Spleen (tissue), 11 donors: ENCODE measurements at regions not wholly inside any gene's neighbourhood (a gene's known extent, or its start where the extent isn't known, plus 50 kb on each side); places are given as distances from the start of the nearest gene placed in this dataset.

Source experiments
- DNase-seq: peaks from one replicate; pipeline ENCODE4 v3.0.0-alpha.2; 2020
- H3K27ac ChIP-seq, 8 donors: fragments of 200-600 bp; sonication (generic) in 7 of 8; 1 replicate in 4 of 8; 2 replicates in 4 of 8; pipeline versions ENCODE4 v1.5.0 to v1.8.0; 2016 to 2021; ENCODE audit warnings: inconsistent platforms in 4 of 8, mild to moderate bottlenecking in 4 of 8, moderate library complexity in 1 of 8
- H3K27me3 ChIP-seq, 7 donors: fragments of 200-600 bp; sonication (generic) in 6 of 7; replicated peaks in 1 of 7; 1 replicate in 4 of 7; 2 replicates in 3 of 7; pipeline versions ENCODE4 v1.5.0 to v1.8.0; 2016 to 2021; ENCODE audit warnings: inconsistent platforms in 3 of 7, mild to moderate bottlenecking in 1 of 7
- H3K36me3 ChIP-seq, 6 donors: fragments of 200-600 bp; sonication (generic) in 5 of 6; 1 replicate in 4 of 6; 2 replicates in 2 of 6; pipeline versions ENCODE4 v1.5.0 to v1.8.0; 2016 to 2021; ENCODE audit warnings: inconsistent platforms in 2 of 6
- H3K4me1 ChIP-seq, 6 donors: fragments of 200-600 bp; sonication (generic) in 5 of 6; 1 replicate in 3 of 6; 2 replicates in 3 of 6; pipeline versions ENCODE4 v1.5.0 to v1.8.0; 2016 to 2021; ENCODE audit warnings: inconsistent platforms in 3 of 6
- H3K4me3 ChIP-seq, 8 donors: fragments of 200-600 bp; sonication (generic) in 7 of 8; 1 replicate in 4 of 8; 2 replicates in 4 of 8; pipeline versions ENCODE4 v1.5.0 to v1.8.0; 2016 to 2021; ENCODE audit warnings: inconsistent platforms in 4 of 8, mild to moderate bottlenecking in 4 of 8, moderate library complexity in 2 of 8
- H3K9me3 ChIP-seq, 8 donors: fragments of 200-600 bp; sonication (generic) in 7 of 8; 1 replicate in 4 of 8; 2 replicates in 4 of 8; pipeline versions ENCODE4 v1.5.0 to v1.8.0; 2016 to 2021; ENCODE audit warnings: inconsistent platforms in 4 of 8
- CTCF ChIP-seq, 11 experiments: fragments of 200-600 bp in 7 of 11; fragments of 450-650 bp in 4 of 11; sonication (generic) in 4 of 11; IDR thresholded peaks in 8 of 11; conservative IDR thresholded peaks in 3 of 11; 1 replicate in 7 of 11; 2 replicates in 4 of 11; pipeline versions ENCODE4 v1.4.0 to v1.8.0; 2016 to 2021; ENCODE audit warnings: antibody characterized with exemption in 11 of 11, inconsistent platforms in 4 of 11, mild to moderate bottlenecking in 1 of 11
- POLR2A ChIP-seq, 3 donors: fragments of 450-650 bp; IDR thresholded peaks; one replicate each; pipeline ENCODE4 v1.5.1; 2017; ENCODE audit warnings: antibody characterized with exemption in 3 of 3, mild to moderate bottlenecking in 1 of 3
- POLR2AphosphoS5 ChIP-seq, 3 donors: sonication (generic); formaldehyde crosslinking; IDR thresholded peaks; one replicate each; pipeline ENCODE4 v1.5.1; 2017; ENCODE audit warnings: antibody characterized with exemption in 3 of 3
- WGBS, 5 donors: extraction: QIAGEN DNeasy Blood & Tissue Kit in 3 of 5; methylation state at CpG; one replicate each; pipeline versions ENCODE4 v1.1.5 to v1.1.7; 2013 to 2018; 5-methylcytosine and 5-hydroxymethylcytosine counted together
- intact Hi-C: fragments of 100-400 bp; cut with DNase I; formaldehyde crosslinking; loops from one replicate; pipeline ENCODE4 v1.15.0; 2023; ENCODE audit warnings: low total_unique reads
- donor health status: healthy with polysubstance abuse.
- donor health status: DM: no; HTN: no; CAD: no; lungs with moderate emphysema.
- donor health status: DM: no; HTN: no; CAD: no.
- donor health status: Bipolar disorder and iron deficiency.
- donor health status: healthy.
- donor health status: DM: no; HTN: no; CAD: no.
- donor health status: DM: yes; HTN: yes; CAD: no.

- 53 to 65% (median 61%) methylated on average over 2 of the region's 2 CpGs for WGBS, 5 donors
- H3K9me3 ChIP-seq = peaks cover 0 to 3% (median 0%) of the 10 kb centered on the region in 8 donors
- H3K4me1 ChIP-seq = no peaks in the 10 kb centered on the region
- H3K27me3 ChIP-seq = no peaks in the 10 kb centered on the region
- intact Hi-C loops = no loop called here
- TF ChIP-seq POLR2A (IDR thresholded peaks at IDR 0.05) (no peak), CTCF (IDR thresholded peaks at IDR 0.05 in 8 of 11, conservative IDR thresholded peaks at IDR 0.05 in 3 of 11) (no peak), POLR2AphosphoS5 (IDR thresholded peaks at IDR 0.05) (no peak)
- no peak for DNase-seq
- no peak overlapping the region for H3K4me3 ChIP-seq
- no peaks in the 10 kb centered on the region for H3K36me3 ChIP-seq
- no peak overlapping the region for H3K27ac ChIP-seq
These were observed 2044.9 kb upstream of the CDH6 start for GRCh38 chr5:29148581-29148980.

- no peaks in the 10 kb centered on the region for H3K4me1 ChIP-seq
- H3K4me3 ChIP-seq = no peak overlapping the region
- H3K36me3 ChIP-seq = no peaks in the 10 kb centered on the region
- no peak overlapping the region for H3K27ac ChIP-seq
- TF ChIP-seq POLR2A (IDR thresholded peaks at IDR 0.05) (no peak), POLR2AphosphoS5 (IDR thresholded peaks at IDR 0.05) (no peak), CTCF (IDR thresholded peaks at IDR 0.05 in 8 of 11, conservative IDR thresholded peaks at IDR 0.05 in 3 of 11) (no peak)
- intact Hi-C loops = no loop called here
- no peak for DNase-seq
- 74 to 86% (median 81%) methylated on average over 3 of the region's 3 CpGs for WGBS, 5 donors
- no peaks in the 10 kb centered on the region for H3K27me3 ChIP-seq
- H3K9me3 ChIP-seq = peaks cover 0 to 5% (median 0%) of the 10 kb centered on the region in 8 donors
These were observed 2045.4 kb upstream of the CDH6 start for GRCh38 chr5:29148073-29148472.

- WGBS, 5 donors = 40 to 68% (median 60%) methylated on average over 1 of the region's 1 CpG
- Histone ChIP-seq H3K36me3 (no peaks in the 10 kb centered on the region), H3K27ac (no peak overlapping the region), H3K4me1 (no peaks in the 10 kb centered on the region), H3K4me3 (no peak overlapping the region), H3K27me3 (no peaks in the 10 kb centered on the region), H3K9me3 (peaks cover 0 to 14% (median 1%) of the 10 kb centered on the region in 8 donors)
- intact Hi-C loops = no loop called here
- DNase-seq = no peak
- no peak for TF ChIP-seq CTCF (IDR thresholded peaks at IDR 0.05 in 8 of 11, conservative IDR thresholded peaks at IDR 0.05 in 3 of 11)
- TF ChIP-seq POLR2AphosphoS5 (IDR thresholded peaks at IDR 0.05) = no peak
- no peak for TF ChIP-seq POLR2A (IDR thresholded peaks at IDR 0.05)
These were observed 2050.2 kb upstream of the CDH6 start for GRCh38 chr5:29143266-29143665.

GRCh38 chr5:29134418-29134817, 2059.1 kb upstream of the CDH6 start:
- no peaks in the 10 kb centered on the region for H3K27me3 ChIP-seq
- peaks cover 0 to 37% (median 19%) of the 10 kb centered on the region in 8 donors for H3K9me3 ChIP-seq
- DNase-seq = no peak
- no peak overlapping the region for H3K27ac ChIP-seq
- no peaks in the 10 kb centered on the region for H3K4me1 ChIP-seq
- no peak overlapping the region for H3K4me3 ChIP-seq
- no peaks in the 10 kb centered on the region for H3K36me3 ChIP-seq
- 68 to 91% (median 74%) methylated on average over 2 of the region's 2 CpGs for whole genome bisulfite sequencing, 5 donors
- TF ChIP-seq CTCF (IDR thresholded peaks at IDR 0.05 in 8 of 11, conservative IDR thresholded peaks at IDR 0.05 in 3 of 11) (no peak), POLR2A (IDR thresholded peaks at IDR 0.05) (no peak), POLR2AphosphoS5 (IDR thresholded peaks at IDR 0.05) (no peak)
- intact Hi-C loops = no loop called here
